NCI-H524 (cell line): ENCODE measurements at regions not wholly inside any gene's neighbourhood (a gene's known extent, or its start where the extent isn't known, plus 50 kb on each side); places are given as distances from the start of the nearest gene placed in this dataset.
"Not testable (repeated sequence)": the region's sequence is repeated elsewhere in the genome, so short reads cannot be mapped to it uniquely, and the experiment has no call there.

ENCODE experiments used
- DNase-seq, 2 experiments: peaks; one replicate each; lab custom pipeline; 2025; lab: John Stamatoyannopoulos, UW

DNA sequence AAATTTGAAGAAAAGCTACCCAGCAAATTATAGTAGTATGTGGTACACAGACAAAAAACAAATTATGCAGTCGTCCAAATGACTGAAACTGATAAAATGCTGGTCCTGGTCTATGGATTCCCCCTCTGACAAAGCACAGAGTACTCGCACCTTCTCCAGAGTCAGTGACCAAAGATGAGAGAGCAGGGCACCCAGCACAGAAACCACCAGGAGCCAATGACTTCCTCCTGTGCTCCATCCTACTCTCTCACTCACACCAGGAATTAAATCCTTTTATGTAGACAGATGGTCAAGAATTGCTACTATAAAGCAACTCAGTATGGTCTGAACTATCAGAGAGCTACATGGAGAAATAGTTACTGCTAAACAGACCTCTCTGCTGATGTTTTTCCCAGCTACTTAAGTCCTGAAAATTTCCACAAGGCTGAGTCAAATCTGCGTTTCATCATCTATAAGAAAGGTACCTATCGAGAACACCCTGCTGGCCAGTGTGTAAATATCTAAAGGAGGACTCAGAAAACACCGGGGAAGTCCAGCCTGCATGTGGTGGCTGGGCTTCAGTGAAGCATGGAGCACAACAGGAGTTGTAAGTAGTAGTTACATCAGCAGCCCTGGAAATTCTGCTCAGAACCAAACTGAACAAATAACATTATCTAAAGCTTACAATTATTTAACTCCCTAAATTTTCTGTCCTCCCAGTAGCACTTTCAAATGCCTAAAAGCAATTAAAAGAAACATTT lies 84.5 kb upstream of the FBXO28 start:
- peak; percentile 4 to 54 for DNase-seq

DNA sequence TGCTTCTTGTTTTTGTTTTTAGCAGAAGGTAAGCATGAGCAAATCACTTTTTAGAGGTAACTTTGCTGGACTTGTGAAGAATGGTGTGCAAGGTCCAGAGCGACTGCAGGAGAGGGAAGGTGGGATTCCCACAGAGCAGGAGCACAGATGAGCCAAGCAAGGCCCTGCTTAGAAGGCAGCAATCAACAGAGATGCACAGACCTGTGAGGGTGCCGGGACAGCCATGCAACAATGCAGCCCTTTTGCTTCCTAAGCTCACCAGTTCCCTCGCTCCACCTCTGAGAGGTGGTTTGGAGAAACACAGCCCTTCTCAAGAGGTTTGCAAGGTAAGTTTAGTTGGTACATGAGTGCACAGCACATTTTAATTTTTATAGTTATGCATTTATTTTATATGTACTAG lies 85.1 kb upstream of the FBXO28 start:
- DNase-seq, result not testable (repeated sequence)

DNA sequence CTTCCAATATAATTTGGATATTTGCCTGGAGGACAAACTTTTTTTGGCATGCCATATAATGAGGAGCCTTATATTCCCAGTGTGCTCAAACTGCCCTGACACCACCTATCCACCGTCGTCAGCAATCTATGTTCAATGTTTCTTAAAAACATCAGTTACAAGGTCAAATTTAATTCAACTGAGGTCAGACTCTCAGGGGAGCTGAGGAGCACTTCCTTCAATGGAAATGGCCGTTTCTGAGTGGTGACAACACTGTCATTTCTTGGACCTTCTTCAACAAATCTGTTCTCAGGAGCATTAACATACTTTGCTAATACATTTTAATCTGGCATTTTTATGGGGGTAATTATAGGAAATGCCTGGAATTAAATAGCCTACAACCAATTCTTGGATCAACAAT lies 90.8 kb upstream of the FBXO28 start:
- not testable (repeated sequence) for DNase-seq

DNA sequence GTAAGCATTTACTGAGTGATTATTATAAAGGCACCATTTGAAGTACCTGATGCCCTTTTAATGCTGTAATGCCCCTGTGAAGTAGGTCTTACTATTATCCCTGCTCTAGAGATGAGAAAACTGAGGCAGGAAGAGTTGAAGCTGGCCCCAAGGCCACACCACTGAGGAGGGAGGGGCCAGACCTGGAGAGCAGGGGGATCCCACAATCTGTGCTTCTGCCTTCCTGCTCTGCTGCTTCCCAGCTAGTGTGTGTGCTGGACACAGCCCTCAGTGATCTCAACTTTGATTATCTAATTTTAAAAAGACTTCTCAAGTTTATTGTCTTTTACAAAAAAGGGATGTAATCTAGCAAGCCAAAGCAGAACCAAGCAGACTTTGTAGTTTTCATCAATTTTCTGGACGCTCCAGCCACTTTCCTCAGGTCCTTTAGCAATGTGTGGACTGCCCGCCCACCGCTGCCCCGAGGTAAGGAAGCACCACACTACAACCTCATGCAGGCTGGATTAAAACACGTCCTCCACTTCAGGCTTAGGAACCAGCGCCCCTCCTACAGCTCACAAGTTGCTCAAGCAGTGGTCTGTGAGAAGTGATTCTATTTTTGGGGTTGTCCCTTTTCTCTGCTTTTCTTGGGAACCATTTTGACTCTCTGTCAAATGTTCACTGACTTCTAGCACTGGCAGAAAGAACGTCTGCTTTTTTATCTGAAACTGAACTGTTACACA lies 91.5 kb upstream of the FBXO28 start:
- DNase-seq, result peak in 1 of 2 experiments; percentile 0

DNA sequence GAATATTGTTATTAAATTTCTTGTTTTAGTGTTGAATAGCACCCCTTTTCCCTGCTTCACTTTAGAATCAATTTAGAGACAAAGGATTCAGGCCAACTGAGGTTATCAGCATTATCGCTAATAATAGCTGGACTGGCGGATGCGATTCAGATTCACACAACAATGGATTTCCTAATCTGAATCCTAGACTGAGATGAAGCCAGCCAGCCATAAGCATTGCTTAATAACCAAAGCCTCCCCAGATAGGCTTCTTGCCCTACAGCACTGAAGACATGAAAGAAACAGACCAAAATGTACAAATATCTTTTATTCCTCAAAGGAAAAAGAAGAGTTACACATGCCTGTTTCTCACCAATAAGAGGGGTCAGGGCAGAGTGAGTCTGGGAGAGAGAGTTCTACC lies 94.0 kb upstream of the FBXO28 start:
- DNase-seq, result not testable (repeated sequence)

DNA sequence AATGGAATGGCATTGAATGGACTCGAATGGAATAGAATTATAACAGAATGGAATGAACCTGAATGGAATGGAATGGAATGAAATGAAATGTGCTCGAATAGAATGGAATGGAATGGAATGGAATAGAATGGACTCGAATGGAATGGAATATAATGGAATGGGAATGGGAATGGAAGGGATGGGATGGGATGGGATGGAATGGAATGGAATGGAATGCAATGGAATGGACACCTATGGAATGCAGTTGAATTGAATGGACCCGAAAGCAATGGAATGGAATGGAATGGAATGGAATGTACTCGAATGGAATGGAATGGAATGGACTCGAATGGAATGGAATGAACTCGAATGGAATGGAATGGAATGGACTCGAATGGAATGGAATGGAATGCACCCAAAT lies 98.1 kb upstream of the FBXO28 start:
- DNase-seq, result not testable (repeated sequence)

DNA sequence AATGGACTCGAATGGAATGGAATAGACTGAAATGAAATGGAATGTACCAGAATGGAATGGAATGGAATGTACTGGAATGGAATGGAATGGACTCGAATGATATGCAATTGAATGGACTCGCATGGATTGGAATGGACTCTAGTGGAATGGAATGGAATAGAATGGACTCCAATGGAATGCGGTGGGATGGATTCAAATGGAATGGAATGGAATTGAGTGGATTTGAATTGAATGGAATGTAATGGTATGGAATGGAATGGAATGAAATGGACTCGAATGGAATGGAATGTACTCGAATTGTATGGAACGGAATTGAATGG lies 99.6 kb upstream of the FBXO28 start:
- no peak for DNase-seq

DNA sequence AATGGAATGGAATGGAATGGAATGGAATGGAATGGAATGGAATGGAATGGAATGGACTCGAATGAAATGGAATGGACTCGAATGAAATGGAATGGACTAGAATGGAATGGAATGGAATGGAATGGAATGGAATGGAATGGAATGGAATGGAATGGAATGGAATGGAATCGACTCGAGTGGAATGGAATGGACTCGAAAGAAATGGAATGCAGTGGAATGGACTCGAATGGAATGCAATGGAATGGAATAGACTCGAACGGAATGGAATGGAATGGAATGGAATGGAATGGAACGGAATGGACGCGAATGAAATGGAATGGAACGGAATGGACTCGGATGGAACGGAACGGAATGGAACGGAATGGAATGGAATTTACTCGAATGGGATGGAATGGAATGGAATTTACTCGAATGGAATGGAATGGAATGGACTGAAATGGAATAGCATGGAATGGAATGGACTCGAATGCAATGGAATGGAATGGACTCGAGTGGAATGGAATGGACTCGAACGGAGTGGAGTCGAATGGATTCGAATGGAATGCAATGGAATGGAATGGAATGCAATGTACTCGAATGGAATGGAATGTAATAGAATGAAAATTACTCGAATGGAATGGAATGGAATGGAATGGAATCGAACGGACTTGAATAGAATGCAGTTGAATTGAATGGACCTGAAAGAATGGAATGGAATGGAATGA lies 100.1 kb upstream of the FBXO28 start:
- DNase-seq, result not testable (repeated sequence)

DNA sequence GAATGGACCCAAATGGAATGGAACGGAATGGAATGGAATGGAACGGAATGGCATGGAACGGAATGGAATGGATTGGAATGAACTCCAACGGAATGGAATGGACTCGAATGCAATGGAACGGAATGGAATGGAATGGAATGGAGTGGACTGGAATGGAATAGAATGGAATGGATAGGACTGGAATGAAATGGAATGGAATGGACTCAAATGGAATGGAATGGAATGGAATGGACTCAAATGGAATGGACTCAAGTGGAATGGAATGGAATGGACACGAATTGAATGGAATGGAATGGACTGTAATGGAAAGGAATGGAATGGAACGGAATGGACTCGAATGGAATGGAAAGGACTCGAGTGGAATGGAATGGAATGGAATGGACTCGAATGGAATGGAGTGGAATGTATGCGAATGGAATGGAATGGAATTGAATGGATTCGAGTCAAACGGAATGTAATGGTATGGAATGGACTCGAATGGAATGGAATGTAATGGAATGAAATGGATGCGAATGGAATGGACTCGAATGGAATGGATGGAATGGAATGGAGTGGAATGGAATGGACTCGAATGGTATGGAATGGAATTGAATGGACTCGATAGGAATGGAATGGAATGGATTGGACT lies 101.0 kb upstream of the FBXO28 start:
- DNase-seq, result not testable (repeated sequence)

DNA sequence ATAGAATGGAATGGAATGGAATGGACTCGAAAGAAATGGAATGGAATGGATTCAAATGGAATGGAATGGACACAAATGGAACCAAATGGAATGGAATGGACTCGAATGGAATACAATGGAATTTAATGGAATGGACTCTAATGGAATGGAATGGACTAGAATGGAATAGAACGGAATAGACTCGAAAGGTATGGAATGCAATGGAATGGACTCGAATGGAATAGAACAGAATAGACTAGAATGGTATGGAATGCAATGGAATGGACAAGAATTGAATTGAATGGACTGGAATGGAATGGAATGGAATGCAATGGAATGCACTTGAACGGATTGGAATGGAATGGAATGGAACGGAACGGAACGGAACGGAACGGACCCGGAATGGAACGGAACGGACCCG lies 101.7 kb upstream of the FBXO28 start:
- not testable (repeated sequence) for DNase-seq

DNA sequence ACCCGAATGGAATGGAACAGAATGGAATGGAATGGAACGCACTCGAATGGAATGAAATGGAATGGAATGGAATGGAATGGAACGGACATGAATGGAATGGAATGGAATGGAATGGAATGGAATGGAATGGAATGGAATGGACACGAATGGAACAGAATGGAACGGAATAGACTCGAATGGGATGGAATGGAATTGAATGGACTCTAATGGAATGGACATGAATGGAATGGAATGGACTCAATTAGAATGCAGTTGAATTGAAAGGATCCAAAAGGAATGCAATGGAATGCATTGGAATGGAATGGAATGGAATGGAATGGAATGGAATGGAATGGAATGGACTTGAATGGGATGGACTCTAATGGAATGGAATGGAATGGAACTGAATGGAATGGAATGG lies 102.2 kb upstream of the FBXO28 start:
- DNase-seq, result not testable (repeated sequence)

DNA sequence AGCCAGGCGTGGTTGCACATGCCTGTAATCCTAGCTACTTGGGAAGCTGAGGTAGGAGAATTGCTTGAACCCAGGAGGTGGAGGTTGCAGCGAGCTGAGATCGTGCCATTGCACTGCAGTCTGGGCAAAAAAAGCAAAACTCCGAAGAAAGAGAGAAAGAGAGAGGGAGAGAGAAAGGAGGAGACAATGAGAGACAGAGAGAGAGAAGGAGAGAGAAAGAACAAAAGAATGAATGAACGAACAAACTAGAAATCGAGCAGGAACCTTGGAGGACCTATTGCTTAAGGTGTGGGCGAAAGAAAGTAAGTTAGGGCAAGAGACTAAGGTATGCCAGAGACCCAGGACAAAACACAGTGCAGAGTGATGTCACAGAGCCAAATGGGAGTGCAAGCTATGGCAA lies 102.8 kb upstream of the FBXO28 start:
- DNase-seq, result not testable (repeated sequence)

DNA sequence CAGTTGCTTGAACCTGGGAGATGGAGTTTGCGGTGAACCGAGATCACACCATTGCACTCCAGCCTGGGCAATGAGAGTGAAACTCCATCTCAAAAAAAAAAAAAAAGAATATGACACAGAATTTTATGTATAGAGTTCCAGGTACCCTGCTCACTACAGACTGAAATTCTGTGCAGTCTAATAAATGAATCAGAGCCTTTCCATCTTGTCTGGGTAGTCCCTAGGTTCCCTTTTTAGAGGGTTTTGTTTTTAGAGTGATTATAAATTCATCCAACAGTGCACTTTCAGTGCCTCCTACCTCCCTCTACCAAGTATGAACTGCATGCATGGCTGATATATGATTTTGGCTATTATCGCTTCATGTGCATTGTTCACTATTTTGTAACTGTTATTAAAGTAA lies 107.9 kb upstream of the FBXO28 start:
- DNase-seq, result not testable (repeated sequence)

DNA sequence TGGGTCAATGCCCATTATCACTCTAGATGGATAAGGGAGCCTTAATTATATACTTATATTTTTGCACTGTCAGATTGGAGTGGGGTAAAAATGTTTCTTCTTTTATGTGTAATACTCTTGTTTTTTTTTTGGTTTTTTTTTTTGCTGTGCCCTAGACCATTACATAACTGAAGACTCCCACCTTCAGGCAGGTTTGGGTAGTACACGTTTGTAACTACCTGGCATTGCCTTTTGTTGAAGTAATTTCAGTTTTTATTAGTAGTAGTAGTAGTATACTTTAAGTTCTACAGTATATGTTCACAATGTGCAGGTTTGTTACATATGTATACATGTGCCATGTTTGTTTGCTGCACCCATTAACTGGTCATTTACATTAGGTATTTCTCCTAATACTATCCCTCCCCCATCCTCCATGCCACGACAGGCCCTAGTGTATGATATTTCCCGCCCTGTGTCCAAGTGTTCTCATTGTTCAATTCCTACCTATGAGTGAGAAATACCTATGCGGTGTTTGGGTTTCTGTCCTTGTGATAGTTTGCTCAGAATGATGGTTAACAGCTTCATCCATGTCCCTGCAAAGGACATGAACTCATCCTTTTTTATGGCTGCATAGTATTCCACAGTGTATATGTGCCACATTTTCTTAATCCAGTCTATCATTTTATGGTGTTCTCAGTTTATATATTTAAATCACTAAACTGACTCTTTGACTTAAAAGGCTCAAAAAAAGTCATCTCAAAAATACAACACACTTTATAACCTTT lies 109.2 kb upstream of the FBXO28 start:
- peak; percentile 11 to 24 for DNase-seq

DNA sequence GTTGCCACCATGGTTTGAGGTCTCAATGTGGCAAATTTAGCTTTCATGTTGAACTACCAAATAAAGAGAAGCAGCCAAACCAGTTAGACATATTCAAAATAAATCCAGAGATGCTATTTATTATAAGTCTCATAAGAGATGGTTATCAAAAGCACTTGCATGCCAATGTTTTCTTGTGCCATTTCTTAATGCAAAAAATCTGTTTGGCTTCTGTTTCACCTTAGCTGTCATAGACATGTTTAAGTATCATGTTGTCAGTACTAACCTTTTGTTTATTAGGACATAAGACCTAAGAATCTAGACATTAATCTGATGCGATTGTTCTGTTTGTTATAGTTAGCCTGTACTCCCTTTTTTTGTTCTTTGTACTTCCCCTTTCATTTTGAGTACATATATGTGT lies 110.0 kb upstream of the FBXO28 start:
- DNase-seq, result not testable (repeated sequence)

DNA sequence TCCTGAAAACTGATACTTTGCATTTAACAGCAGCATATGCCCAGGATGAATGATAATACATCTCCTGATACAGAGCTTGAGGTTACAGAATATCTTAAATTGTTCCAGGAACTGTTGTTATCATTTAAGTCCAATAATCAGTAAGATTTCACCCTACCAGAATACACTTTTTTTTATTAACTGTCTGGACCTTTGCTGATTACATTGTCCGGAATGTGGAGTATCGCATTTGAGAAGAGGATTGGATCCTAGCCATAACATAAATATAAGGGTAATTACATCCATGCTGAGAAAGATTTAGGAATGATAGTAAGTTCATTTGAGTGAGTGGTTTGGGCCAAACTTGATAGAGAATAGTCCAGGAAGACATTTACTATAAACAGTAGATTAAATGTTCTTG lies 112.2 kb upstream of the FBXO28 start:
- not testable (repeated sequence) for DNase-seq

DNA sequence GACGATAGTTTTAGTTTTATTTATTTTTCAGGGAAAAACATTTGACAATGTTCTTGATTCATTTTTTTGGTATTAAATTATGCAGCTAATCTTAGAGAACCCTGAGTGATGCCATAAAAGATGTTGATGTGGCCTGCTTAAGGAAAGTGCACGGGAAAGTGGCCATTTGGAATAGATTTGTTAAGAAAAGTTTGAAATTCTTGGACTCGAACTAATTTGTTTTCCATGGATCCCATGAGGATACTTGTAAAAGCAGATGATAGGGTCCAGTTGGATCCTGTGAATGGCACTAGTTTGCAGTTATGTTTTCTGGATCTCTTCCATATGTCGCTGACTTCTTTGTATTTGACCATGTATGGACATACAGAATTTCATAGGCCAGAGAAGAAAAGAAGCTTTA lies 114.2 kb upstream of the FBXO28 start:
- not testable (repeated sequence) for DNase-seq

DNA sequence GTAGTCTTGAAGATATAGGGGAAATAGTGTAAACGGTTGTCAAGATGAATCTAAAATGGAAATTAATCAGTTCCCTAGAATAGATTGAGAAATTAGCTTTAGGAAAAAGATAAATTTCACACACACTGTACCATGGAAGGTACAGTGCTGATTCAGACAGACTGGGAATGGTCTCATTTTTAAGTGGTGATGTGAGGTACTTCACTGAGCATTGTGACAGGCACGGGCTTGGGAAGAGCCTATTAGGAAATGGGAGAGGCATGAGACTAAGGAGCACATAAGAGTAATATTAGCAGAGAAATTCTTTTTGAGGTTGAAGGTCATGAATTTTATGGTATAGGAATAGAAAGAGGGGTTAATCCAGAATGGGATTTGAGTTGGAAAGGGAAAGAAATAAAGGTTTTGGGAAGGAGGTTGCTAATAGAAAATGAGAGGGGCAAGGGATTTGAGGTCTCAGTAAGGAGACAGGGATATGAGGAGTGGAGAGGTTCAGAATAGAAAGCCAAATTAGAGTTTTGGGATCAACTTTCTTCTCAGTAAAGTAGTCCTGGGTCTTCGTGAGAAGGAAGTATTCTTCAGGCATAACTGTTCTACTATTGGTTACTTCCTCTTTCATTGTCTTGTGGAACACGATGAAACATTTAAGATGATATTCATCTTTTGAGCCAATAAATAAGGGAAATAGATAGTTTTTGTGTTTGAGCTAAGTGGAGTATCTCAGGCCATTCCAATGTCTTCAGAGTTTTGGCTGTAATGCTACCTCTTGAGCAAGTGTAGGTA lies 115.0 kb upstream of the FBXO28 start:
- DNase-seq, result not testable (repeated sequence)

DNA sequence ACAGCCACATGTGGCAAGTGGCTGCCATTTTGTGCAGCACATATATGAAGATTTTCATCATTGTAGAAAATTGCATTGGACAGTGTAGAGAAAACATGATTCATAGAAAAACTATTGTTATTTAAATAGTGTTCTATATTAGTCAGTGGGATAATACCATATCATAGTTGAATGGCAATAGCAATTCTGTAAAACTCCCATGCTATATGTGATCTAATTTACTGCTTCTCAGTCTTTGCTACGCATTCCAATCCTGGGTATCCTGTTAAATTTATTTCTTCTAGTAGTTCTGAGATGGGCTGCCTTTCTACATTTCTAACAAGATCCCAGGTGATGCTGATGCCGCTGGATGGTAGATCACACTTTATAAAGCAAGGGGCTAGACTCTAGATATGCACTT lies 117.5 kb upstream of the FBXO28 start:
- DNase-seq, result not testable (repeated sequence)

DNA sequence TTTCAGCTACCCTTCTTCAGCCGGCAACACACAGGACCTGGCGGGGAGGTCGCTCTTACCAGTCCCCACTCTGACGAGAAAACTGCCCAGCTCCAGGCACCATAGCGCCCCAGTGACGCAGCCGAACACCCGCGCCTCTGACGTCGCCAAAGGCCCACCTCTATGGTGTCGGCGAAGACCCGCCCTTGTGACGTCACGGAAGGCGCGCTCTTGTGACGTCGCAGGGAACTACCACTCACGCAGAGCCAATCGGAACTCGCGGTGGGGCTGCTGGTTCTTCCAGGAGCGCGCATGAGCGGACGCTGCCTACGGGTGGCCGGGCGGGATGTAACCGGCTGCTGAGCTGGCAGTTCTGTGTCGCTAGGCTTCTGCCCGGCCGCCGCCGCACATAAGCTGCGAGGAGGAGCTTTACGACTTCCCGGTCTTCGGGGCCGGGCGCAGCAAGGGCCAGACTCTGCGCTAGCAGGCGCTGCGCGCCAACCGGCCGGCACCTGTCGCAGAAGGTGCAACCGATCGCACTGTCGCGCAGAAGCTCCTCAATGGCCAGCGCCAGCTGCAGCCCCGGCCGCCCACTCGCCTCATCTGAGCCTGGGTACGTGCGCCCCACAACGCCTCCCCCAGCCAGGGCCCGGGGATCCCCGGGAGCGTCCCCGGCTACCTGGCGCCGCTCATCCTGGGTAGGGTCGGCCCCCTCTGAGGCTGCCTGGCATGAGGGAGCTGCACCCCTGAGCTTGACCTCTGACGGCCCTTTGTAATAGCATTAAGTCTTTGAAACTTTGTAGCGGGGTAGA lies 121.3 kb upstream of the FBXO28 start:
- DNase-seq, result peak; percentile 85 to 97
